Activated B cell treated with CpG ODN at 0.5 μM for 24 hours (primary cell): ENCODE measurements at regions not wholly inside any gene's neighbourhood (a gene's known extent, or its start where the extent isn't known, plus 50 kb on each side); places are given as distances from the start of the nearest gene placed in this dataset.

ENCODE experiments used
- ATAC-seq: fragments of 200-7000 bp; cut with Tn5 transposase; one replicate; pipeline ENCODE4 v1.10.0; 2021; ENCODE audit warnings: low read depth, mild to moderate bottlenecking, moderate library complexity
- CTCF ChIA-PET: fragments of 350-600 bp; sonication (Branson Sonifier 250); formaldehyde crosslinking; loops from one replicate; lab custom pipeline; 2021; ENCODE audit warnings: antibody characterized with exemption; lab: Charles Lee
- POLR2A ChIA-PET: fragments of 350-600 bp; sonication (Branson Sonifier 250); formaldehyde crosslinking; loops from one replicate; lab custom pipeline; 2021; ENCODE audit warnings: antibody characterized with exemption; lab: Charles Lee
- DNase-seq: peaks from one replicate; pipeline ENCODE4 v3.0.0; 2022
- H3K27ac Mint-ChIP-seq: one replicate; pipeline ENCODE4 v1.8.0; 2020; ENCODE audit warnings: mixed read lengths
- H3K27me3 Mint-ChIP-seq: one replicate; pipeline ENCODE4 v1.8.0; 2021; ENCODE audit warnings: mixed read lengths
- H3K36me3 Mint-ChIP-seq: one replicate; pipeline ENCODE4 v1.8.0; 2021; ENCODE audit warnings: low read depth, mixed read lengths
- H3K4me1 Mint-ChIP-seq: one replicate; pipeline ENCODE4 v1.8.0; 2021; ENCODE audit warnings: mixed read lengths
- H3K4me3 Mint-ChIP-seq: one replicate; pipeline ENCODE4 v1.8.0; 2020; ENCODE audit warnings: mild to moderate bottlenecking, mixed read lengths
- H3K9me3 Mint-ChIP-seq: one replicate; pipeline ENCODE4 v1.8.0; 2020; ENCODE audit warnings: mixed read lengths
- CTCF ChIP-seq: fragments of 200-600 bp; IDR thresholded peaks from one replicate; pipeline ENCODE4 v1.8.0; 2022; ENCODE audit warnings: antibody characterized with exemption, mild to moderate bottlenecking
- intact Hi-C: fragments of 100-400 bp; cut with micrococcal nuclease; formaldehyde crosslinking; loops from one replicate; pipeline ENCODE4 v1.15.1; 2024

GRCh38 chr3:177446165-177446601 lies 248.9 kb upstream of the TBL1XR1 start:
- CTCF ChIA-PET: no interaction called here
- no peak overlapping the region for H3K4me3 Mint-ChIP-seq

GRCh38 chr3:177447938-177448337 lies 250.7 kb upstream of the TBL1XR1 start:
- Mint-ChIP-seq H3K9me3 (no peaks in the 10 kb centered on the region), H3K4me1 (peaks cover 18% of the 10 kb centered on the region), H3K36me3 (no peaks in the 10 kb centered on the region), H3K27me3 (no peaks in the 10 kb centered on the region), H3K27ac (no peak overlapping the region), H3K4me3 (no peak overlapping the region)
- ATAC-seq: no peak
- intact Hi-C loops: no loop called here
- ChIA-PET CTCF (no interaction called here), POLR2A (interaction anchor here (0.7 kb wide), 1 partner anchor 346 kb away, joined by 3 read pairs; no protein-coding TSS in a partner anchor)
- no peak for TF ChIP-seq CTCF
- no peak for DNase-seq

More at GRCh38 chr3:177446165-177446601, 248.9 kb upstream of the TBL1XR1 start:
- Mint-ChIP-seq H3K27ac (no peak overlapping the region), H3K9me3 (no peaks in the 10 kb centered on the region), H3K36me3 (no peaks in the 10 kb centered on the region), H3K4me1 (peaks cover 31% of the 10 kb centered on the region), H3K27me3 (no peaks in the 10 kb centered on the region)
- POLR2A ChIA-PET: no interaction called here
- intact Hi-C loops: no loop called here
- no peak for ATAC-seq
- TF ChIP-seq CTCF: no peak
- DNase-seq: no peak

GRCh38 chr3:177448987-177449359 lies 251.7 kb upstream of the TBL1XR1 start:
- Mint-ChIP-seq H3K4me3 (peak overlapping the region; percentile 48), H3K27me3 (no peaks in the 10 kb centered on the region), H3K36me3 (no peaks in the 10 kb centered on the region), H3K27ac (peak overlapping the region; percentile 46), H3K9me3 (no peaks in the 10 kb centered on the region), H3K4me1 (peaks cover 14% of the 10 kb centered on the region)
- CTCF ChIA-PET: no interaction called here
- ATAC-seq (no peak), DNase-seq (no peak)
- no peak for TF ChIP-seq CTCF
- POLR2A ChIA-PET: no interaction called here
- intact Hi-C loops: no loop called here

GRCh38 chr3:177449360-177450006 lies 252.2 kb upstream of the TBL1XR1 start:
- Mint-ChIP-seq H3K9me3 (no peaks in the 10 kb centered on the region), H3K4me3 (peak overlapping the region; percentile 48), H3K4me1 (peaks cover 14% of the 10 kb centered on the region), H3K36me3 (no peaks in the 10 kb centered on the region), H3K27ac (peak overlapping the region; percentile 46), H3K27me3 (no peaks in the 10 kb centered on the region)
- ChIA-PET CTCF (no interaction called here), POLR2A (no interaction called here)
- intact Hi-C loops: no loop called here
- ATAC-seq (peak; percentile 14), DNase-seq (no peak)
- TF ChIP-seq CTCF: no peak

GRCh38 chr3:177451301-177451750 lies 254.0 kb upstream of the TBL1XR1 start:
- no peak for TF ChIP-seq CTCF
- Mint-ChIP-seq H3K9me3 (no peaks in the 10 kb centered on the region), H3K4me3 (no peak overlapping the region), H3K4me1 (peaks cover 14% of the 10 kb centered on the region), H3K36me3 (no peaks in the 10 kb centered on the region), H3K27me3 (no peaks in the 10 kb centered on the region), H3K27ac (no peak overlapping the region)
- ATAC-seq (no peak), DNase-seq (no peak)
- POLR2A ChIA-PET: no interaction called here
- intact Hi-C loops: no loop called here
- CTCF ChIA-PET: no interaction called here
